ENCODE measurements at regions not wholly inside any gene's neighbourhood (a gene's known extent, or its start where the extent isn't known, plus 50 kb on each side); places are given as distances from the start of the nearest gene placed in this dataset.

DNA sequence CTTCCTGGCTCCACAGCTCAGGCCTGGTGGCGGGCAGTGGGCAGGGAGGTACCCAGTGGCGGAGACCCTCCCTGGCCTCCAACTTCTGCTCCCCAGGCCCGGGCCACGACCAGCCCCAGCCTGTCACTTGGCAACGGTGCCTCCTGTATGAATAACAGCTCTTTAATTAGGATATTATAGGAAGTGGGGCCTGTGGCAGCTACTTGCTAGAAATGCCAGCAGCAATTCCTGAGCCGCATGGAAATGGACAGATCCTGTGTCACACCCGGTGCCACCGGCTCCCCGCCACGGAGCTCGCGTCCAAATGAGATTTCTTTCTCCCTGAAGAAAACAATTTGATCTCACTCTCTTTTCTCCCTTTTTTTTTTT is 104.5 kb downstream of the CHST1 start:
- Histone ChIP-seq H3K36me3 (ENCODE audit: low read depth) (no peaks in the 10 kb centered on the region), H3K4me3 (ENCODE audit: severe bottlenecking) (no peak overlapping the region), H3K4me1 (ENCODE audit: insufficient read depth, poor library complexity, severe bottlenecking) (no peaks in the 10 kb centered on the region), H3K27ac (ENCODE audit: poor library complexity, severe bottlenecking) (no peak overlapping the region), H3K9me3 (ENCODE audit: severe bottlenecking) (no peaks in the 10 kb centered on the region), H3K27me3 (ENCODE audit: insufficient read depth, poor library complexity, severe bottlenecking) (no peaks in the 10 kb centered on the region)
- ATAC-seq (ENCODE audit: low read depth) (no peak), DNase-seq (ENCODE audit: low spot score) (no peak)
- TF ChIP-seq, protein P1, sequence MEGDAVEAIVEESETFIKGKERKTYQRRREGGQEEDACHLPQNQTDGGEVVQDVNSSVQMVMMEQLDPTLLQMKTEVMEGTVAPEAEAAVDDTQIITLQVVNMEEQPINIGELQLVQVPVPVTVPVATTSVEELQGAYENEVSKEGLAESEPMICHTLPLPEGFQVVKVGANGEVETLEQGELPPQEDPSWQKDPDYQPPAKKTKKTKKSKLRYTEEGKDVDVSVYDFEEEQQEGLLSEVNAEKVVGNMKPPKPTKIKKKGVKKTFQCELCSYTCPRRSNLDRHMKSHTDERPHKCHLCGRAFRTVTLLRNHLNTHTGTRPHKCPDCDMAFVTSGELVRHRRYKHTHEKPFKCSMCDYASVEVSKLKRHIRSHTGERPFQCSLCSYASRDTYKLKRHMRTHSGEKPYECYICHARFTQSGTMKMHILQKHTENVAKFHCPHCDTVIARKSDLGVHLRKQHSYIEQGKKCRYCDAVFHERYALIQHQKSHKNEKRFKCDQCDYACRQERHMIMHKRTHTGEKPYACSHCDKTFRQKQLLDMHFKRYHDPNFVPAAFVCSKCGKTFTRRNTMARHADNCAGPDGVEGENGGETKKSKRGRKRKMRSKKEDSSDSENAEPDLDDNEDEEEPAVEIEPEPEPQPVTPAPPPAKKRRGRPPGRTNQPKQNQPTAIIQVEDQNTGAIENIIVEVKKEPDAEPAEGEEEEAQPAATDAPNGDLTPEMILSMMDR (IDR thresholded peaks at IDR 0.05; ENCODE audit: poor library complexity, severe bottlenecking): no peak

- Histone ChIP-seq H3K27ac (ENCODE audit: poor library complexity, severe bottlenecking) (no peak overlapping the region), H3K27me3 (ENCODE audit: insufficient read depth, poor library complexity, severe bottlenecking) (no peaks in the 10 kb centered on the region), H3K4me3 (ENCODE audit: severe bottlenecking) (no peak overlapping the region), H3K9me3 (ENCODE audit: severe bottlenecking) (no peaks in the 10 kb centered on the region), H3K4me1 (ENCODE audit: insufficient read depth, poor library complexity, severe bottlenecking) (no peaks in the 10 kb centered on the region), H3K36me3 (ENCODE audit: low read depth) (no peaks in the 10 kb centered on the region)
- TF ChIP-seq, protein P1 (IDR thresholded peaks at IDR 0.05; ENCODE audit: poor library complexity, severe bottlenecking): no peak
- ATAC-seq (ENCODE audit: low read depth) (no peak), DNase-seq (ENCODE audit: low spot score) (no peak)
Observed at GRCh38 chr11:45560155-45560912, 105.1 kb downstream of the CHST1 start.

- no peaks in the 10 kb centered on the region for H3K4me1 ChIP-seq (ENCODE audit: insufficient read depth, poor library complexity, severe bottlenecking)
- peak; percentile 52 for ATAC-seq (ENCODE audit: low read depth)
- DNase-seq (ENCODE audit: low spot score): no peak
- TF ChIP-seq, protein P1 (IDR thresholded peaks at IDR 0.05; ENCODE audit: poor library complexity, severe bottlenecking): no peak
- no peaks in the 10 kb centered on the region for H3K27me3 ChIP-seq (ENCODE audit: insufficient read depth, poor library complexity, severe bottlenecking)
- peak overlapping the region; percentile 26 for H3K27ac ChIP-seq (ENCODE audit: poor library complexity, severe bottlenecking)
- no peaks in the 10 kb centered on the region for H3K36me3 ChIP-seq (ENCODE audit: low read depth)
- H3K4me3 ChIP-seq (ENCODE audit: severe bottlenecking): no peak overlapping the region
- H3K9me3 ChIP-seq (ENCODE audit: severe bottlenecking): no peaks in the 10 kb centered on the region
Observed at GRCh38 chr11:45556851-45557707, 108.3 kb downstream of the CHST1 start.

DNA sequence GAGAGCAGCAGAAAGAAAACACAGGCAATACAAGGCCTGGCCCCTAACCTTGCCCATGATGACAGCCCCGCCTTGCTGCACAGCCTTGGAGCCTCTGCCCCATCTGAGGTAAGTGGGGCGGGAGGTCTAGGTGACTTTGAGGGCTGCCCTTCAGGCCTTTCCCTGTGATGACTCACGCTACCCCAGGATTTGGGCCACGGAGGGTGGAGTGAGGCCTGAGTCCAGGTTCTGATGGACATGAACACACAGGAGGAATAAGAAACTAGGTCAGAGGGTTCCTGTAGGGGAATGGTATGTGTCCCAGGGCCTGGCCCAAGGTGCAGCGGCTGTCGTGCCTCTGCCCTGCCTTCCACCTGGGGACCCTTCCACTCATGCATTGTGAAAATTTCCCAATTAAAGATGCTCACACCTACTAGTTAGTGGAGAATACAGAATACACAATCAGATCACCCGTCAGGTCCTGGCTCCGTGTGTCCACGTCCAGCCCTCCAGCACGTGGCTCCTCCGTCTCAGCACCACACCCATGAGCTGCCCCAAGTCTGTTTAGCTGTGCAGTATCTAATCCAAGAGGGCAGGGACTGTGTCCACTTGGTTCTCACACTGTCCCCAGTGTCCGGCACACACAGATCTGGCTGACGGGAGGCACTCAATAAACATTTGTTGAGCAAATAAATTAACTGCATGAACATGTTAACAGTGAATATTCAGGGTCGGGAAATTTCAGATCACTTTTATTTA is 111.0 kb downstream of the CHST1 start:
- TF ChIP-seq, protein P1 (IDR thresholded peaks at IDR 0.05; ENCODE audit: poor library complexity, severe bottlenecking): no peak
- Histone ChIP-seq H3K4me3 (ENCODE audit: severe bottlenecking) (no peak overlapping the region), H3K4me1 (ENCODE audit: insufficient read depth, poor library complexity, severe bottlenecking) (no peaks in the 10 kb centered on the region), H3K27me3 (ENCODE audit: insufficient read depth, poor library complexity, severe bottlenecking) (no peaks in the 10 kb centered on the region), H3K36me3 (ENCODE audit: low read depth) (no peaks in the 10 kb centered on the region), H3K9me3 (ENCODE audit: severe bottlenecking) (no peaks in the 10 kb centered on the region), H3K27ac (ENCODE audit: poor library complexity, severe bottlenecking) (no peak overlapping the region)
- DNase-seq (ENCODE audit: low spot score) (no peak), ATAC-seq (ENCODE audit: low read depth) (no peak)

Data from RWPE2 (cell line).